ENCODE measurements at regions not wholly inside any gene's neighbourhood (a gene's known extent, or its start where the extent isn't known, plus 50 kb on each side); places are given as distances from the start of the nearest gene placed in this dataset.

- TF ChIP-seq CTCF (IDR thresholded peaks at IDR 0.05): no peak
- no peak for TF ChIP-seq POLR2AphosphoS5 (IDR thresholded peaks at IDR 0.05)
- TF ChIP-seq POLR2A (IDR thresholded peaks at IDR 0.05): no peak
- TF ChIP-seq EP300 (IDR thresholded peaks at IDR 0.05): no peak
These were observed 90.7 kb upstream of the IL12B start for GRCh38 chr5:159420940-159421339.

Measured in gastroesophageal sphincter (tissue), 3 donors.